ENCODE measurements at regions not wholly inside any gene's neighbourhood (a gene's known extent, or its start where the extent isn't known, plus 50 kb on each side); places are given as distances from the start of the nearest gene placed in this dataset.
A peak's percentile ranks its signal among the peaks of the same experiment; 100 is the strongest.
"Not testable (repeated sequence)": the region's sequence is repeated elsewhere in the genome, so short reads cannot be mapped to it uniquely, and the experiment has no call there.

DNA sequence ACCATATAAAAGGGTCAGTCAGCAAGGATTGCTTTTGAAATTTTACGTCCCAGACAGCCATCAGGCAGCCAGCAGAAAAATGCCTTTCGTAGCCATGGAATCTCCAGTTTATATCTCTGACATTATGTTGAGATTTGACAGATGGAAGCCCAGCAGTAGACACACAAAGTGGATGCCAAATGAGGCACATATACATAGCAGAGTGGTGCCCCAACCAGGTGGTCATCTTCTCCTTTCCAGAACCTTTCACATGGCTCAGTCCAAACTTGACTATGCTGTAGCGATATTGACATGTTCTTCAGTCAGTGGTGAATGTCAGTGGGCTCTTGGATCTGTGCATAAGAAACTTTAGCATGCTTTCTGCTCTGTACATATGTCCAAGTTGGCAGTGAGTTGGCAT lies 123.3 kb upstream of the GBE1 start:
- H3K4me3 ChIP-seq (ENCODE audit: low read depth, low read length): no peak overlapping the region
- no peak for DNase-seq (ENCODE audit: low read depth)

DNA sequence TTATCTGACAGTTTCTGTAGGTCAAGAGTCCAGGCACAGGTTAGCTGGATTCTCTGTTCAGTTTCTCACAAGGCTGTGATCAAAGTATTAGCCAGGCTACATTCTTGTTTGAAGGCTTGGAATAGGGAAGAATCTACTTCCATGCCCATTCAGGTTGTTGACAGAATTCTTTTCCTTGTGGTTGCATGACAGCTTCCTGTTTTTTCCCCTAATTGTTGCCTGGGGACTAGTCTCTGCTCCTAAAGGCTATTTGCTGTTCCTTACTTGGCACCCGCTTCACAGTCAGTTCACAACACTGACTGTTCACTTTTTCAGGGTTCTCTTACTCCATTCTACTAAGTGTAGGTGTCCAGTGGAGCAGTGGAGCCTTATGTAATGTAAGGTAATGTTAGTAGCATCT lies 115.4 kb upstream of the GBE1 start:
- DNase-seq (ENCODE audit: low read depth): no peak
- no peak overlapping the region for H3K4me3 ChIP-seq (ENCODE audit: low read depth, low read length)

- no peak overlapping the region for H3K4me3 ChIP-seq (ENCODE audit: low read depth, low read length)
- DNase-seq (ENCODE audit: low read depth): no peak
These were observed 113.3 kb upstream of the GBE1 start for GRCh38 chr3:81874738-81875137.

GRCh38 chr3:81872566-81872965 lies 111.1 kb upstream of the GBE1 start:
- no peak overlapping the region for H3K4me3 ChIP-seq (ENCODE audit: low read depth, low read length)
- DNase-seq (ENCODE audit: low read depth): no peak

DNA sequence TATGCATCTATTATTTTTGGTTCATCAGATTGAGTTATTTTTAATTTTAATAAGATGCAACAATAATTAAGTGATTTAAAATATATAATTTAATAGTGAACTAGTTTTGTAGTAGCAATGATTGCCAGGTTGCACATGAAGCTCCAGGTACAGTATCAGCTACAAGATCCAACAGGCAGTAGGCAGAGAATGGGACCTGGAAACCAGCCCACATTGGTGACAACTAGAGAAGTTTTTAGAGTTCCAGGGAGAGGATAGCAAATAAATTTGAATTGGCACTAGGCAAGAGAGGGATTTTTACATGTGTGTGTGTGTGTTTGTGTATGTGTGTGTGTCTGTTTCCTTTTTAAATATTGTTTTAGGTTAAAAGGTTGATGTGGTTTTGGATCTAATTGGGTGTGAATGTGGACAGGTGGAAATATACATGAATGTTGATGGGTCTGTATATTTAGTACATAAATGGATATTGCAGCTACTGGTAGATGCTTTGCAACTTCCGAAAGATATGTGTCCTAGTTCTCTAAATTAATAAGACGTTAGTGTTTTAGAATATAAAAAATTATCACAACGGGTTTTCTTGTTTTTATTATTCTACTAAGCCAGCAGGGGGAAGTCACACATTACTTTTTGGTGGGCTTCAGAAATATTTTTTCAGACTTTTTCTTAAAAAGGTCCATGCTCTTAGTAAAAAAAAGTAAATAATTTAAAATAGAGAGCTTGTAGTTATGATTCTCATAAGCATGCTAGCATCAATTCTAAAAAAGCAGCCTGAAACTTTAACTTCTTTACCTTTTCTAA lies 110.1 kb upstream of the GBE1 start:
- H3K4me3 ChIP-seq (ENCODE audit: low read depth, low read length): no peak overlapping the region
- no peak for DNase-seq (ENCODE audit: low read depth)

DNA sequence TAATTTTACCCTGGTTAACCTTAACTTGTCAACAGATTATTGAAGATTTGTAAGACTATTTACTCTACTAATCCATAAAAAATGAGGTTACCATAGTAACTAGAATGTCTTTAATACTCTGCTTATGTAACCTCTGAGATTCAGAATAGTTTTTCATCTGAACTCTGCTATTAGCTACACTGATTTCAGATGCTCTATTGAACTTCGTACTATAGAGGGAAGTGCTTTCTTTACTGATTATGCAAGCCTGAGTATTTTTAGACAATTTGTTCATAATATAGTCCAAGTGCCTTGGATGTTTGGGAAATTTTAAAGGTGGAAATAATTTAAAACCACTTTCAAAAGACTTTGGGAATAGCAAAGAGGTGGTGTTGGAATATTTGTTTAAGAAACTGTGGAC lies 107.9 kb upstream of the GBE1 start:
- no peak for DNase-seq (ENCODE audit: low read depth)
- no peak overlapping the region for H3K4me3 ChIP-seq (ENCODE audit: low read depth, low read length)

GRCh38 chr3:81868597-81868996 lies 107.2 kb upstream of the GBE1 start:
- H3K4me3 ChIP-seq (ENCODE audit: low read depth, low read length): no peak overlapping the region
- no peak for DNase-seq (ENCODE audit: low read depth)

DNA sequence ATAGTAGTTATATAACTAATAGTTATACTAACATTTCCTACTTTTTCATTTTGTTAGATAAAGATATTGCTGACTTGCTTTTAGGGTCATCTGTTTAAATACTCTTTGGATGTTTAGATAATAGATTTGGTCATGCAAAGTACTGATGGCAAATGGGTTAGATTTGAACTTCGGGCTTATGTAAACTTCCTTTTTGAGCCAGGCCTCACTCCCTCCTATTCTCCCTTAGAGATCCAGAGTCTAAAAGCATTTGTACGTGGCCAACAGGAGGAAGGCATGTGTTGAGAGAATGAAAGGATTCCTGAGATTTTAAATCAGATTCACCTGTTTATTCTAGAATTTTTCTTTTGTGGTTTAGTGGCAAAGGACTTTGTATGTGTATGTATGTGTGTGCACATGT lies 106.4 kb upstream of the GBE1 start:
- no peak overlapping the region for H3K4me3 ChIP-seq (ENCODE audit: low read depth, low read length)
- DNase-seq (ENCODE audit: low read depth): no peak

GRCh38 chr3:81865164-81865563 lies 103.7 kb upstream of the GBE1 start:
- DNase-seq (ENCODE audit: low read depth); H3K4me3 ChIP-seq (ENCODE audit: low read depth, low read length): not testable (repeated sequence)

- no peak for DNase-seq (ENCODE audit: low read depth)
- no peak overlapping the region for H3K4me3 ChIP-seq (ENCODE audit: low read depth, low read length)
These were observed 102.8 kb upstream of the GBE1 start for GRCh38 chr3:81864272-81864671.

GRCh38 chr3:81863756-81864155 lies 102.3 kb upstream of the GBE1 start:
- no peak for DNase-seq (ENCODE audit: low read depth)
- no peak overlapping the region for H3K4me3 ChIP-seq (ENCODE audit: low read depth, low read length)

DNA sequence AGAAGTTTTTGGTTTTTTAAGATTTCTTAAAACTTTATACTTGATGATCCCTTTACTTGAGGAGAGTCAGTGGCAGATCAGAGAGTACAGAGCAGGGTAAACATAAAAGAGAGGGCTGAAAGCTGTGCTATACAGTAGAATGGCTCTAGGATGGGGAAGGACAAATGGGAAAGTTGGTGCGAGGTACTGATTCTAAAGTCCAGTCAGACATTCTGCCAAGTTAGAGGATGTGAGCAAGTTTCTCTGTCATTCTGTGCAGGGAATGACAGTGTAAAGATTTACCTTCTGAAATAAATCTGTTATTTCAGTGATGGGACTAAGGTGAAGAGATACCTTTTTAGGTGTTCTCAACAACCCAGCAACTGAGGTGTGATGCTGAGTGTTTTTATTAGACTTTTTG lies 100.1 kb upstream of the GBE1 start:
- H3K4me3 ChIP-seq (ENCODE audit: low read depth, low read length): no peak overlapping the region

GRCh38 chr3:81859524-81859923 lies 98.1 kb upstream of the GBE1 start:
- H3K4me3 ChIP-seq (ENCODE audit: low read depth, low read length): no peak overlapping the region
- no peak for DNase-seq (ENCODE audit: low read depth)

More for the DNA sequence above, 100.1 kb upstream of the GBE1 start:
- no peak for DNase-seq (ENCODE audit: low read depth)

- DNase-seq (ENCODE audit: low read depth): no peak
- H3K4me3 ChIP-seq (ENCODE audit: low read depth, low read length): no peak overlapping the region
These were observed 92.0 kb upstream of the GBE1 start for GRCh38 chr3:81853431-81853830.

DNA sequence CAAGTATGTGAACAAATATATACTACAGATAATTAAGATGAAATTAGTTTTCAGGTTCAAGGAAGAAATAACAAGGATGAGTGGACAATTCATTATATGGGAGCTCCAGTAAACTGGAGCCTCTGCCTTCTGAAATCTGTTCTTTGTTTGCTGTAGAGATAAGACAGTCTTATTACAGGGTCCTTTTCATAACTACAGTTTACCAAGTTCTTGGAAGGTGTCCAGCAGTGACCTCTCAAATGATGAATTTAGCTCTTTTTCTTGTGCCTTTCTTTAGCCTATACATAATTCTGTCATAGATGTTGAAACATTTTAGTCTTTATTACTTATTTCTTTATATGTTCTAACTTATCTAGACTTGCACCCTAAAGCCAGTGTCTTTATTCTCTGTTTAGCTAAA lies 89.7 kb upstream of the GBE1 start:
- no peak overlapping the region for H3K4me3 ChIP-seq (ENCODE audit: low read depth, low read length)
- no peak for DNase-seq (ENCODE audit: low read depth)

- H3K4me3 ChIP-seq (ENCODE audit: low read depth, low read length): no peak overlapping the region
- no peak for DNase-seq (ENCODE audit: low read depth)
These were observed 85.5 kb upstream of the GBE1 start for GRCh38 chr3:81846988-81847387.

GRCh38 chr3:81841540-81841939 lies 80.1 kb upstream of the GBE1 start:
- DNase-seq (ENCODE audit: low read depth): no peak

DNA sequence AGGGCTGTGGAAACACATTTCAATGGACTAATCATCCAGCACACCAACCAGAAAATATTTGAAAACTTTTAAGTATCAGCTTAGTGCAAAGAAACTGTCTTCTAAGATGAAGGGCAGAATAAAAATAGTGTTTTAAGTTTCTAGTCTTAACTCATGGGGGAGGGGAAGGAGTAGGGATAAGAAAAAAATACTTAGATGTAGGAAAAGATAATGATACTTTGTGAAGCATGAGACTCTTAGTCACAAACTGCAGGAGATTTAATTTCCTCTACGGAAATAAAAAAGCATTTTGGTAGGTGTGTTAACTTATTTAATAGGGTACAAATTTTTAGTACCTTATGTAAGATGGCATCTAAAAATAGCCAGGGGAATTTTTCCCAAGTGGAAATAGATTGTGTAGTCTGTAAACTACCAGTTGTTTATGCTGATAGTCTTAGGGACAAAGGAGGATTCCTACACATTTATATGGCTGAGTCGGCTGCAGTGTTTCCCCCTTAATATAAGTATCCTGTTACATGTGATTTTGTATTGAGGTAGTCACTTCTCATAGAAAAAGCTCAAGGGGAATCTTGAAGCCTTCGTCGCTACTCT lies 78.2 kb upstream of the GBE1 start:
- H3K4me3 ChIP-seq (ENCODE audit: low read depth, low read length): no peak overlapping the region
- DNase-seq (ENCODE audit: low read depth): no peak

More at GRCh38 chr3:81841540-81841939, 80.1 kb upstream of the GBE1 start:
- H3K4me3 ChIP-seq (ENCODE audit: low read depth, low read length): no peak overlapping the region

GRCh38 chr3:81838457-81838856 lies 77.0 kb upstream of the GBE1 start:
- no peak for DNase-seq (ENCODE audit: low read depth)
- H3K4me3 ChIP-seq (ENCODE audit: low read depth, low read length): no peak overlapping the region

DNA sequence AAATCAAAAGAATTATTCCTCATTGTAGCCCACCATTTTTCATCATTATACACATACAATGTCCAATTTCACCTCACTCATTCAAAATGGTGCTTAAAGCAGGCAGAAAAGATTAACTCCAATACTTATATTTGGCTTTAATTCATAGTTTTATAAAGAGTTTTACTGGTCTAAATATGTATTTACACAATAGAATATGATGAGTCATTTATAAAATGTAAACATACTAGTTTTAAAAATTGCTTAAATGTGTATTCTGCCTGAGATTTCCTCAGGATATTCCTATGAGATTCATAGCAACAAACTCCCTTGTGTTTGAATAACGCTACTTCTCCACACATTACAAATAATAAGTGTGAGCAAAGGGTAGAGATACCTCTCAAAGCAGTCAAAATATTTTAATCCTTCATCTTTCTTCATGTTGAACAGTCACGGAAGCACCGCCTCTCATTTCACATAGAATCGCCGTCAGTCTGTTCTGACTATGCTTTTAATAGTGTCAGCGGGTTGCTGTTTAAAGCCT lies 75.7 kb upstream of the GBE1 start:
- H3K4me3 ChIP-seq (ENCODE audit: low read depth, low read length): no peak overlapping the region
- DNase-seq (ENCODE audit: low read depth): no peak

DNA sequence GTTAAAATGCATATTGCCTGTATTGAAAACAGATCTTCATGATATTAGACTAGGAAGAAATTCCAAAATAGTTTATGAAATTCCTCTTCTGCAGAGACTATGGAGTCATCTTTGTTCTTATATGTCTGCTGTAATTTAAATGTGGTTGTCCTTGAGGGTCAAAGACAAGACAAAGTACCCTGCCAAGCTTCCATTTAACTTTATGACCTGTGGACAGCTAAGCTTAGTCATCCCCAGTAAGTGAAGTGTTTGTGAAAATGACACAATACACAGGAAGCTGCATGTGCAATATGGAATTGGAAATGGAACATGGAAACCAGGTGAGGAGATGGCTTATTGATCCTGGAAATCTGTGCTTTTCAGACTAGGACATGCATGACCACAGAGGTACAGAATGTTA lies 68.5 kb upstream of the GBE1 start:
- DNase-seq (ENCODE audit: low read depth): peak; percentile 62
- H3K4me3 ChIP-seq (ENCODE audit: low read depth, low read length): no peak overlapping the region

Data from skeletal muscle cell (primary cell).